Stimulated activated CD8-positive, alpha-beta memory T cell treated with anti-CD3 and anti-CD28 coated beads, Interleukin-4, amount 100 ng/mL, for 24 hours (primary cell): ENCODE measurements at regions not wholly inside any gene's neighbourhood (a gene's known extent, or its start where the extent isn't known, plus 50 kb on each side); places are given as distances from the start of the nearest gene placed in this dataset.
"Not testable (repeated sequence)": the region's sequence is repeated elsewhere in the genome, so short reads cannot be mapped to it uniquely, and the experiment has no call there.

Experiments
- DNase-seq: peaks from one replicate; pipeline ENCODE4 v3.0.0-alpha.2; 2020; ENCODE audit warnings: low read depth

- no peak for DNase-seq
These were observed 569.7 kb downstream of the RIT2 start for GRCh38 chr18:42545825-42546224.

- no peak for DNase-seq
These were observed 567.0 kb downstream of the RIT2 start for GRCh38 chr18:42548493-42548892.

GRCh38 chr18:42549596-42549995, 565.9 kb downstream of the RIT2 start:
- DNase-seq, result no peak

DNA sequence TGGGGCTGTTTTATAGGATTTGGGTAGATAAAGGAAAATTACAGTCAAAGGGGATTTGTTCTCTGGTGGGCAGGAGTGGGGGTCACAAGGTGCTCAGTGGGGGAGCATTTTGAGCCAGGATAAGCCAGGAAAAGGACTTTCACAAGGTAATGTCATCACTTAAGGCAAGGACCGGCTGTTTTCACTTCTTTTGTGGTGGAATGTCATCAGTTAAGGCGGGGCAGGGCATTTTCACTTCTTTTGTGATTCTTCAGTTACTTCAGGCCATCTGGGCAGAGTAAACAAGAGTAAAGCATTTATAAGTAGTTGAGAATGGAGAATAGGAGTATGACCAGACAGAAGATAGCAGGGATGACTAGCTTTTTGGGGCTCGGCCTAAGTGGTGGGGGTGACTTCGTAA, 562.9 kb downstream of the RIT2 start:
- DNase-seq, result not testable (repeated sequence)

DNA sequence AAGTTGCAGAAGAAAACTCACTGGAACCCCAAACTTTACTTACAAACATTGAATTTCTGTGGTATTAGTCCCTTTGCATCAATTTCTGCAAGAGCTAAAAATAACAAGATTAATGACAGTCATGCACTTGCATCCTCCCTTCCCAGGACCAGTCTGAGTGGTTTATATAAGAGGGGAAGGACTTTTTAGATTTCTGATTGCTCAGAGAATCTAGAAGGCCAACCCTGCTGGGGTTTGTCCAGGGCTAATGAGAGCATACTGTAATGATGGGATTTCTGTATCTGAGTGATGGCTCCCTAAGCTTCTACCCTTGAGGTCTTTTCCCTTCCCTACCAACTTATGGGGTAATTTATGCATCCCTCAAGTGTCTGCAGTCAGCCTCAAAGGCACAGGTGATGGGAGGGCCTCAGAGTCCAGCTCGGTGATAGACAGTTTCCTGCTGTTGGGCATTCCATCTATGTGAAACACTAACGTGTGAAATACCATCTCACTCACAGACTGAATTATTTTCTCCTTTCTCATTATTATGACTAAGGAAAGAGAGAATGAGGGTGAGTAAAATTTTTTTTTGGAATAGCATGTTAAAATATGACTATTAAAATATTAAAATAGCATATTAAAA, 556.3 kb downstream of the RIT2 start:
- DNase-seq, result no peak

DNA sequence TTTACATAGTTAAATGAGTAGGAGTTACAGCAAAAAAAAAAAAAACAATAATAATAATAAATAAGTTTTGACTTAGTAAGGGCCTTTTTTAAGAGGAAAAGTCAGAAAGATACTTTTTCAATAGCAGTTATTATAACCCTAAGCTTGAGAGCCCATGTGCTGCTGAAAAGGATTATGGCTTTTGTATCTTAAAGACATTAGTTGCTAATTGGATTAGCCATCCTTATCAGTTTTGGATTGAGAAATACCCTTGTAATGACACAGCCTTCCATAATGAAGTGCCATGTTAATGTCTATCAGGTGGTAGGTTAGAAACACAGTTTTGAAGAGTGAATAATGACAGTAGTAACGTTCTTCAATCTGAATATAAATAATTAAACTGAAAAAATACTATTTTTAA, 554.0 kb downstream of the RIT2 start:
- DNase-seq, result no peak

- DNase-seq, result no peak
These were observed 551.5 kb downstream of the RIT2 start for GRCh38 chr18:42563995-42564394.

DNA sequence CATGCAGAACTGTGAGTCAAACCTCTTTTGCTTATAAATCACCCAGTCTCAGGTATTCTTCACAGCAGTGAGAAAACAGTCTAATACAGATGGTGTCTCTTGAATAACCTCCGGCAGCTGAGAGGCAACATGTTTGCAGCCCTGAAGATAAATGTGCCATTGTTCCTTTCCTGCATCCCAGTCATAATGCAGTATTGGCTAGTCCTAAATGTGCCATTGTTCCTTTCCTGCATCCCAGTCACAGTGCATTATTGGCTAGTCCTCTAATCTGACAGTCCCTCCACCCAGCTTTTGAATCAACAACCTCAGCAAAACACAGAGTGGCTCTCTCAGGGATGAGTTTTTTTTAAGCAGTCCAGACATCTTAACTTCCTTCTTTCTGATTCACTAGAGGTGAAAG, 550.7 kb downstream of the RIT2 start:
- DNase-seq, result no peak

GRCh38 chr18:42568773-42569172, 546.7 kb downstream of the RIT2 start:
- DNase-seq, result no peak

DNA sequence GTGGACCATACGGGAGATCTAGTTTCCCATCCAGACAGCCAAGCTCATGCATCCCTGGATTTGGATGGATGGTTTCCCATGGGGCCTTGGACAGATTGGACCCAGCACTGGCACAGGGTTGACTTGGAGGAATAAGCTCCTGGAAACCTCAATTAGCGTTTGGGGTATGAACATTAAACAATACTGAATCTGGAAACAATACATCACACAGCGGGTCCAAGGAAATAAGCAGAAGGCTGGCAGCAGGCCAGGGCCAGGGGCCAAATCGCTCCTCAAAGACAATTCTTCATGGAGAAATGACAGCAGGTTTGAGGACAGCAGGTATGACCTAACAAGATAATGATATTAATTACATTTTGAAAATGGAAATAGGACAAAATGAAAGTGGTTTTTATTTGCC, 540.6 kb downstream of the RIT2 start:
- DNase-seq, result no peak

DNA sequence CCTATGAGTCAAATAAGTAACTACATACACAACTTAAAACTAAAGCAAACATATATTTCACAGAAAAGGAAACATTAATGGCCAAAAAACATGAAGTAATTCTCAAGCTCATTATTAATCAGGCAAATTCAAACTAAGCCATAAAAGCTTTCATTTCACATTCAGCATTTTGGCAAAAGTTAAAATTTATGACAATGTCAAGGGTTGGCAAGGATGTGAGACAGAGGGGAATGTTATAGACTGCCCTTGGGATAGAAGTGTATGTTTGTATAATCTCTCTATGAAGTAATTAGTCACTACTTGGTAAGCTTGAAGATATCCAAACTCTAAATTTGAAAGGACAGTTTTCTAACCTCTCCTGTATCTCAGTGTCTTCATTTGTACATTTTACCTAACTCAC, 539.4 kb downstream of the RIT2 start:
- no peak for DNase-seq

- no peak for DNase-seq
These were observed 536.7 kb downstream of the RIT2 start for GRCh38 chr18:42578792-42579191.

DNA sequence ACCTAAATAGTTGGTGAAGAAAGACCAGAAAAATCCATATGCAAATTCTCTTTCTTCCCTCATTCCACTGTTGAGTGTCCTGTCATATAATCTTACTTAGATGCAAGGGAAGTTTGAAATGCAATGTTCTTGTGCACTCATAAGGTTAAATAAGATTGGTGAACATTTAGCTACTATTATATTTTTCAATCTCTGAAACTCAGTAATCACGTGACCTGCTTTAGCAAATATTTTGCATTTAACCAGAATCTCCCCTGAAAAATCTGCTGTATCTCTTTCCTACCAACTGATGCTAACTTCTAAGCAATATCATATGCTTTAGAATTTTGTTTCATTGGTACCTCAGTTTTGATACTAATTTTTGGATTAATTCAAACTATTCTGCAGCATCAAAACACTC, 533.2 kb downstream of the RIT2 start:
- DNase-seq, result no peak

DNA sequence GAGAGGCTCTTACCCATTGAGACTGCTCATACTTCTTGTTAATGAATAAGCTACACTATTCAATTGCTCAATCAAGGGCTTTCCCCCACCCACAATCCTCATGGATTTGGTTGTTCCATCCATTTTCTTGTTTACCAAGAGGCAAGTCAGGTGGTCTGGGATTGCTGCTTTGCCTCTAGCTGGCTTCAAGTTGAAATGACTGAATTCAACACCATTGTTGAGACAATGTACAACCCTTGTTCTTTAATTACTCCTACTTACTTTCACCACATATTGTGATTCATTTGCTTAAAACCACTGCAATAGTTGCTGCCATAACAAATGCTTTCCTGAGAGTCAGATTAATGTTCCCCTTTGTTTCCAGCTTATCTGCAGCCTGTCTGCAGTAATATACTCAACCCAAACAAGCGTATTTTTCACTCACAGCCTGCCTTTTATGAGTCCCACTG, 532.2 kb downstream of the RIT2 start:
- no peak for DNase-seq

GRCh38 chr18:42586601-42587000, 528.9 kb downstream of the RIT2 start:
- DNase-seq, result no peak

DNA sequence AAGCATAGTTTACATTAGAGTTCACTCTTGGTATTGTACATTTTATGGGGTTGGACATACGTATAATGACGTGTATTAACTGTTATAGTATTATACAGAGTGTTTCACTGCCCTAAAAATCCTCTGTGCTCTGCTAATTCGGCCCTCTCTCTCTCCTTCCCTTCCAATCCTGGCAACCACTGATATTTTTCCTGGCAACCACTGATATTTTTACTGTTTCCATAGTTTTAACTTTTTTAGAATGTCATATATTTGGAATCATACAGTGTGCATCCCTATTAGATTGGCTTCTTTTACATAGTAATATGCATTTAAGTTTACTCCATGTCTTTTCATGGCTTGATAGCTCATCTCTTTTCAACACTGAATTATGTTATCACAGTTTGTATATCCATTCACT, 526.7 kb downstream of the RIT2 start:
- DNase-seq, result no peak

DNA sequence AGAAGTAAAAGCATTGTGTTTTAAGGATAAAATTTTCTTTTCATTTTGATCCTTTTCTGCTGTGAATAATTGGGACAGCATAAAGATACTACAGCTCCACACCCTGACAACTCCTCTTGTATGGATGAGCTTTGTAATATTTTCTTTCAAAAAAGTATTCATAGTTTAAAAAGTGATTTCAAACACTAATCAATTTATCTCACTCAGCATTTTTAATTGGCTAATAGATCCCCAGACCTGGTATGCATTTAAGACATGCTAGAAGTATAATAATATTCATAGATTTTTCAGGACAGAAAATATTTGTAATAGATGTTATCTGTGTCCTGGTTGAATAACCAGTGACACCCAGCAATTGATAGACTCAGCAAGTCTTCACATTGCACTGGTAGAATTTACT, 510.7 kb downstream of the RIT2 start:
- DNase-seq, result no peak

GRCh38 chr18:42606886-42607495, 508.5 kb downstream of the RIT2 start:
- no peak for DNase-seq

- no peak for DNase-seq
These were observed 504.4 kb downstream of the RIT2 start for GRCh38 chr18:42611134-42611533.

DNA sequence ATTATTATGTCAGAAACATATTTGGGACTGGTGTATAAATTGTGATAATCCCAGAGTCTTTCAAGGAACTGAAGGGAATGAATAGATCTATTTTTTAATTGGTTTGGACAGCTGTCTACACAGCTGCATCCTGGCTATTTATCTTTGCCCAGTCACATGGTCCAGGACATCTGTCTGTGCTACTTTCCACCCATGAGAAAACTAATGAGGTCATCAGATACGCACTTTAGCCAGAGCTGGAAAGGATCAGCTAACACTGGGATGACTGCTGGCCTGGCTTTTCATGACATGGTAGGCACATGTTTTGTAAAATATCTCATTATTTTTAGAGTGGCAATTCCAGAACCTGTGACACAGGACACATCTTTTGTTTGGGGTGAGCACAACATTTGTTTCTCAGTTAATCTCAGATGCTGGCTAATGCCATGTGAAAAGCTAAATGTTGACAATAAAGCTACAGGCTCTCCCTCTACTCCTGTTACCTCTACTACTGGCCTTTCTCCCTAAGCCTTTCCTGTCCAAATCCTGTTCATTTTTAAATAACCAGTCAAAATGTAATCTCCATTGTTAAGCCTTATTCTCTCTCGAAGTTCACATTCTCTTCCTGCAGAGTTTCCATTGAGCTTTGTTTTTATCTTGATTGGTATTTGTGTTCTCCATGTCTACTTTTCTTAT, 500.7 kb downstream of the RIT2 start:
- DNase-seq, result no peak

GRCh38 chr18:42617221-42617620, 498.3 kb downstream of the RIT2 start:
- no peak for DNase-seq

- DNase-seq, result no peak
These were observed 495.7 kb downstream of the RIT2 start for GRCh38 chr18:42619771-42620170.

- no peak for DNase-seq
These were observed 494.8 kb downstream of the RIT2 start for GRCh38 chr18:42620657-42621056.

GRCh38 chr18:42623935-42624334, 491.6 kb downstream of the RIT2 start:
- no peak for DNase-seq
